ENCODE measurements at regions not wholly inside any gene's neighbourhood (a gene's known extent, or its start where the extent isn't known, plus 50 kb on each side); places are given as distances from the start of the nearest gene placed in this dataset.

DNA sequence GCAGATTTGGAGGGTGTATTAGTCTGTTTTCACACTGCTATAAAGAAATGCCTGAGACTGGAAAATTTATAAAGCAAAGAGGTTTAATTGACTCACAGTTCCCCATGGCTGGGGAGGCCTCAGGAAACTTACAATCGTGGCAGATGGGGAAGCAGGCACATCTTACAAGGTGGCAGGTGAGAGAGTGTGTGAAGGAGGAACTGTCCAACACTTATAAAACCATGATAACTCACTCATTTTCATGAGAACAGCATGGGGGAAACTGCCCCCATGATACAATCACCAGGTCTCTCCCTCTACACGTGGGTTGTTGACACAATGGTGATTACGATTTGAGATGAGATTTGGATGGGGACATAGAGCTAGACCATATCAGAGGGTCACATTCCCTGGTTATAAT lies 195.6 kb downstream of the RGS9 start:
- no peak for TF ChIP-seq CTCF (IDR thresholded peaks at IDR 0.05)
- no peak for TF ChIP-seq POLR2A (IDR thresholded peaks at IDR 0.05)

All from ovary (tissue), 3 donors.